ENCODE measurements at regions not wholly inside any gene's neighbourhood (a gene's known extent, or its start where the extent isn't known, plus 50 kb on each side); places are given as distances from the start of the nearest gene placed in this dataset.

DNA sequence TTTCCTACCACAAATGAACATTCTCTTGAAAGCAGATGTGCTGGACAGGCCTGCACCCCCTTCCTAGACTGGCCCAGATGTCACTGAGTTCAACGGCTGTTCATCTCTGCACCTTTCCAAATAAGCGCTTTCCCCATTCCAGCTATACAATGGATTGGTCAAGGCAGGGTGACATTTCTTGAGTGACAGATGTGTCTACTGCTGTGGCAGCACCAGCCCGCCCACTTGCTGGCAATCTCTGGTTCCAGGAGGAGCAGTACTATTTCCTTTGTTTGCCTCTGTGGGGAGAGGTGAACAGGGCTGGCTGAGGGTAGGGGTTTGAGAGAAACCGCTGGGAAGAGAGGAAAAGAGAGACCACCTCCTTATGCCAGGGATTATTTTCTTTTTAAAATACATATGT, 269.5 kb upstream of the POU3F3 start:
- H2AFZ ChIP-seq (ENCODE audit: low read depth, low read length) = no peak overlapping the region

DNA sequence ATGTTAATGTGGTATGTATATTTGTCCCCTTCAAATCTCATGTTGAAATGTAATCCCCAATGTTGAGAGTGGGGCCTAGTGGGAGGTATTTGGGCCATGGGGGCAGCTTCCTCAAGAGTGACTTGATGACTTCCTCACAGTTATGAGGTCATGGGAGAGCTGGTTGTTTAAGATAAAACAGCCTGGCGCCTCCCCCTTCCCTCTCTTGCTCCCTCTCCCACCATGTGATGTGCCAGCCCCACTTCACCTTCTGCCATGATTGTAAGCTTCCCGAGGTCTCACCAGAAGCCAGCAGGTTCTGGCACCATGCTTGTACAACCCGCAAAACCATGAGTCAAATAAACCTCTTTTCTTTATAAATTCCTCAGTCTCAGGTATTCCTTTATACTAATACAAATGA, 258.3 kb upstream of the POU3F3 start:
- Histone ChIP-seq H3K4me2 (ENCODE audit: low read length) (no peak overlapping the region), H3K9me2 (ENCODE audit: insufficient read depth, low read length) (no peaks in the 10 kb centered on the region), H3K79me2 (replicated peaks; ENCODE audit: insufficient read depth, low read length) (no peaks in the 10 kb centered on the region), H3F3A (ENCODE audit: insufficient read depth, low read length, poor library complexity, severe bottlenecking) (no peaks in the 10 kb centered on the region), H3K36me3 (ENCODE audit: insufficient read depth, low read length) (no peaks in the 10 kb centered on the region), H4K20me1 (ENCODE audit: insufficient read depth) (no peaks in the 10 kb centered on the region), H3K27ac (ENCODE audit: low read length) (no peak overlapping the region), H2AFZ (ENCODE audit: low read depth, low read length) (no peak overlapping the region), H3K27me3 (ENCODE audit: insufficient read depth, low read depth, low read length) (no peaks in the 10 kb centered on the region), H3K9me3 (ENCODE audit: low read length) (peaks cover 2% of the 10 kb centered on the region), H3K9ac (ENCODE audit: low read length) (no peak overlapping the region), H3K4me3 (ENCODE audit: low read length) (no peak overlapping the region)
- TF ChIP-seq SMC3 (conservative IDR thresholded peaks at IDR 0.05; ENCODE audit: poor library complexity) = no peak
- no peak for TF ChIP-seq POLR2AphosphoS5 (IDR thresholded peaks at IDR 0.05)
- no peak for TF ChIP-seq EZH2 (IDR thresholded peaks at IDR 0.05; ENCODE audit: borderline replicate concordance, insufficient read depth, low read length, poor library complexity, severe bottlenecking)
- TF ChIP-seq TAF1 (IDR thresholded peaks at IDR 0.05; ENCODE audit: low read depth) = no peak
- TF ChIP-seq, protein P1, sequence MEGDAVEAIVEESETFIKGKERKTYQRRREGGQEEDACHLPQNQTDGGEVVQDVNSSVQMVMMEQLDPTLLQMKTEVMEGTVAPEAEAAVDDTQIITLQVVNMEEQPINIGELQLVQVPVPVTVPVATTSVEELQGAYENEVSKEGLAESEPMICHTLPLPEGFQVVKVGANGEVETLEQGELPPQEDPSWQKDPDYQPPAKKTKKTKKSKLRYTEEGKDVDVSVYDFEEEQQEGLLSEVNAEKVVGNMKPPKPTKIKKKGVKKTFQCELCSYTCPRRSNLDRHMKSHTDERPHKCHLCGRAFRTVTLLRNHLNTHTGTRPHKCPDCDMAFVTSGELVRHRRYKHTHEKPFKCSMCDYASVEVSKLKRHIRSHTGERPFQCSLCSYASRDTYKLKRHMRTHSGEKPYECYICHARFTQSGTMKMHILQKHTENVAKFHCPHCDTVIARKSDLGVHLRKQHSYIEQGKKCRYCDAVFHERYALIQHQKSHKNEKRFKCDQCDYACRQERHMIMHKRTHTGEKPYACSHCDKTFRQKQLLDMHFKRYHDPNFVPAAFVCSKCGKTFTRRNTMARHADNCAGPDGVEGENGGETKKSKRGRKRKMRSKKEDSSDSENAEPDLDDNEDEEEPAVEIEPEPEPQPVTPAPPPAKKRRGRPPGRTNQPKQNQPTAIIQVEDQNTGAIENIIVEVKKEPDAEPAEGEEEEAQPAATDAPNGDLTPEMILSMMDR (IDR thresholded peaks at IDR 0.05; ENCODE audit: poor library complexity, severe bottlenecking) = no peak
- no peak for TF ChIP-seq EP300 (conservative IDR thresholded peaks at IDR 0.05; ENCODE audit: poor library complexity, severe bottlenecking)
- TF ChIP-seq RAD21 (conservative IDR thresholded peaks at IDR 0.05) = no peak
- TF ChIP-seq, protein P2, sequence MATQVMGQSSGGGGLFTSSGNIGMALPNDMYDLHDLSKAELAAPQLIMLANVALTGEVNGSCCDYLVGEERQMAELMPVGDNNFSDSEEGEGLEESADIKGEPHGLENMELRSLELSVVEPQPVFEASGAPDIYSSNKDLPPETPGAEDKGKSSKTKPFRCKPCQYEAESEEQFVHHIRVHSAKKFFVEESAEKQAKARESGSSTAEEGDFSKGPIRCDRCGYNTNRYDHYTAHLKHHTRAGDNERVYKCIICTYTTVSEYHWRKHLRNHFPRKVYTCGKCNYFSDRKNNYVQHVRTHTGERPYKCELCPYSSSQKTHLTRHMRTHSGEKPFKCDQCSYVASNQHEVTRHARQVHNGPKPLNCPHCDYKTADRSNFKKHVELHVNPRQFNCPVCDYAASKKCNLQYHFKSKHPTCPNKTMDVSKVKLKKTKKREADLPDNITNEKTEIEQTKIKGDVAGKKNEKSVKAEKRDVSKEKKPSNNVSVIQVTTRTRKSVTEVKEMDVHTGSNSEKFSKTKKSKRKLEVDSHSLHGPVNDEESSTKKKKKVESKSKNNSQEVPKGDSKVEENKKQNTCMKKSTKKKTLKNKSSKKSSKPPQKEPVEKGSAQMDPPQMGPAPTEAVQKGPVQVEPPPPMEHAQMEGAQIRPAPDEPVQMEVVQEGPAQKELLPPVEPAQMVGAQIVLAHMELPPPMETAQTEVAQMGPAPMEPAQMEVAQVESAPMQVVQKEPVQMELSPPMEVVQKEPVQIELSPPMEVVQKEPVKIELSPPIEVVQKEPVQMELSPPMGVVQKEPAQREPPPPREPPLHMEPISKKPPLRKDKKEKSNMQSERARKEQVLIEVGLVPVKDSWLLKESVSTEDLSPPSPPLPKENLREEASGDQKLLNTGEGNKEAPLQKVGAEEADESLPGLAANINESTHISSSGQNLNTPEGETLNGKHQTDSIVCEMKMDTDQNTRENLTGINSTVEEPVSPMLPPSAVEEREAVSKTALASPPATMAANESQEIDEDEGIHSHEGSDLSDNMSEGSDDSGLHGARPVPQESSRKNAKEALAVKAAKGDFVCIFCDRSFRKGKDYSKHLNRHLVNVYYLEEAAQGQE (IDR thresholded peaks at IDR 0.05; ENCODE audit: borderline replicate concordance) = no peak
- TF ChIP-seq MXI1 (conservative IDR thresholded peaks at IDR 0.05; ENCODE audit: poor library complexity, severe bottlenecking) = no peak

More for the DNA sequence above, 269.5 kb upstream of the POU3F3 start:
- no peaks in the 10 kb centered on the region for H3K27me3 ChIP-seq (ENCODE audit: insufficient read depth, low read depth, low read length)
- H3K9ac ChIP-seq (ENCODE audit: low read length) = no peak overlapping the region
- H3K27ac ChIP-seq (ENCODE audit: low read length) = no peak overlapping the region
- no peaks in the 10 kb centered on the region for H4K20me1 ChIP-seq (ENCODE audit: insufficient read depth)
- no peaks in the 10 kb centered on the region for H3K79me2 ChIP-seq (replicated peaks; ENCODE audit: insufficient read depth, low read length)
- TF ChIP-seq, protein P1 (IDR thresholded peaks at IDR 0.05; ENCODE audit: poor library complexity, severe bottlenecking) = no peak
- TF ChIP-seq RAD21 (conservative IDR thresholded peaks at IDR 0.05) (no peak), POLR2AphosphoS5 (IDR thresholded peaks at IDR 0.05) (no peak)
- H3K4me2 ChIP-seq (ENCODE audit: low read length) = no peak overlapping the region
- no peak overlapping the region for H3K4me3 ChIP-seq (ENCODE audit: low read length)
- H3K9me2 ChIP-seq (ENCODE audit: insufficient read depth, low read length) = no peaks in the 10 kb centered on the region
- H3K36me3 ChIP-seq (ENCODE audit: insufficient read depth, low read length) = no peaks in the 10 kb centered on the region
- no peaks in the 10 kb centered on the region for H3F3A ChIP-seq (ENCODE audit: insufficient read depth, low read length, poor library complexity, severe bottlenecking)
- no peaks in the 10 kb centered on the region for H3K9me3 ChIP-seq (ENCODE audit: low read length)
